ENCODE measurements at regions not wholly inside any gene's neighbourhood (a gene's known extent, or its start where the extent isn't known, plus 50 kb on each side); places are given as distances from the start of the nearest gene placed in this dataset.

- ChIA-PET POLR2A (no interaction called here), CTCF (no interaction called here)
- no peak overlapping the region for H3K27ac ChIP-seq (ENCODE audit: low read length)
- H3K36me3 ChIP-seq (ENCODE audit: control insufficient read depth in 2 of 2, extremely low read depth in 1 of 2, insufficient read depth in 1 of 2, low read length in 1 of 2) = no peaks in the 10 kb centered on the region
- peaks cover 5 to 8% (median 6%) of the 10 kb centered on the region in 3 donors for H3K9me3 Mint-ChIP-seq
- peaks cover 8 to 49% of the 10 kb centered on the region in 2 experiments for H3K4me1 ChIP-seq (ENCODE audit: control insufficient read depth in 1 of 2, extremely low read depth in 1 of 2, insufficient read depth in 2 of 2, low read length in 2 of 2)
- peak; percentile 31 to 70 (median 44) for ATAC-seq (replicated peaks in 1 of 4)
- no peak overlapping the region for H3K4me3 ChIP-seq (ENCODE audit: control insufficient read depth in 1 of 2, extremely low read depth in 1 of 2, low read length in 1 of 2)
- peak overlapping the region in 1 of 3 donors; percentile 50 for H3K4me3 Mint-ChIP-seq
- H3K27me3 ChIP-seq (replicated peaks in 1 of 2; ENCODE audit: control insufficient read depth in 2 of 2, extremely low read depth in 1 of 2, insufficient read depth in 2 of 2, low read length in 1 of 2) = no peaks in the 10 kb centered on the region
- DNase-seq = peak in 2 of 35 experiments; percentile 1 to 34
- no peaks in the 10 kb centered on the region for H3K9me3 ChIP-seq
- H3K36me3 Mint-ChIP-seq = no peaks in the 10 kb centered on the region
- 22% methylated on average over 1 of the region's 9 CpGs for WGBS (ENCODE audit: insufficient coverage)
- H3K4me1 Mint-ChIP-seq = peaks cover 8 to 35% (median 31%) of the 10 kb centered on the region in 3 donors
- peak overlapping the region; percentile 23 to 50 for H3K27ac Mint-ChIP-seq
- peaks cover 0 to 3% of the 10 kb centered on the region in 2 donors for H3K27me3 Mint-ChIP-seq
Measured at GRCh38 chr6:22025468-22026163, 271.2 kb downstream of the PRL start.

- ChIA-PET CTCF (no interaction called here), POLR2A (no interaction called here)
- ATAC-seq (replicated peaks in 1 of 4) (peak in 1 of 4 experiments; percentile 31), DNase-seq (no peak)
- Mint-ChIP-seq H3K36me3 (no peaks in the 10 kb centered on the region), H3K4me3 (peak overlapping the region in 1 of 3 donors; percentile 50), H3K9me3 (peaks cover 5 to 8% (median 6%) of the 10 kb centered on the region in 3 donors), H3K27me3 (peaks cover 0 to 3% of the 10 kb centered on the region in 2 donors), H3K4me1 (peaks cover 8 to 35% (median 31%) of the 10 kb centered on the region in 3 donors), H3K27ac (peak overlapping the region; percentile 4 to 23)
- Histone ChIP-seq H3K4me3 (ENCODE audit: control insufficient read depth in 1 of 2, extremely low read depth in 1 of 2, low read length in 1 of 2) (no peak overlapping the region), H3K4me1 (ENCODE audit: control insufficient read depth in 1 of 2, extremely low read depth in 1 of 2, insufficient read depth in 2 of 2, low read length in 2 of 2) (peaks cover 8 to 48% of the 10 kb centered on the region in 2 experiments), H3K9me3 (no peaks in the 10 kb centered on the region), H3K36me3 (ENCODE audit: control insufficient read depth in 2 of 2, extremely low read depth in 1 of 2, insufficient read depth in 1 of 2, low read length in 1 of 2) (no peaks in the 10 kb centered on the region), H3K27ac (ENCODE audit: low read length) (no peak overlapping the region), H3K27me3 (replicated peaks in 1 of 2; ENCODE audit: control insufficient read depth in 2 of 2, extremely low read depth in 1 of 2, insufficient read depth in 2 of 2, low read length in 1 of 2) (no peaks in the 10 kb centered on the region)
- no CpG with 5 or more reads among the region's 5 CpGs for WGBS (ENCODE audit: insufficient coverage)
Measured at GRCh38 chr6:22026164-22026678, 270.6 kb downstream of the PRL start.

GRCh38 chr6:22027040-22027725, 269.7 kb downstream of the PRL start:
- Mint-ChIP-seq H3K4me3 (no peak overlapping the region), H3K27me3 (peaks cover 0 to 3% of the 10 kb centered on the region in 2 donors), H3K27ac (no peak overlapping the region), H3K9me3 (peaks cover 2 to 5% (median 5%) of the 10 kb centered on the region in 3 donors), H3K4me1 (peaks cover 8 to 35% (median 31%) of the 10 kb centered on the region in 3 donors), H3K36me3 (no peaks in the 10 kb centered on the region)
- Histone ChIP-seq H3K27me3 (replicated peaks in 1 of 2; ENCODE audit: control insufficient read depth in 2 of 2, extremely low read depth in 1 of 2, insufficient read depth in 2 of 2, low read length in 1 of 2) (no peaks in the 10 kb centered on the region), H3K27ac (ENCODE audit: low read length) (no peak overlapping the region), H3K36me3 (ENCODE audit: control insufficient read depth in 2 of 2, extremely low read depth in 1 of 2, insufficient read depth in 1 of 2, low read length in 1 of 2) (no peaks in the 10 kb centered on the region), H3K4me3 (ENCODE audit: control insufficient read depth in 1 of 2, extremely low read depth in 1 of 2, low read length in 1 of 2) (no peak overlapping the region), H3K9me3 (no peaks in the 10 kb centered on the region), H3K4me1 (ENCODE audit: control insufficient read depth in 1 of 2, extremely low read depth in 1 of 2, insufficient read depth in 2 of 2, low read length in 2 of 2) (peaks cover 8 to 51% of the 10 kb centered on the region in 2 experiments)
- ChIA-PET POLR2A (no interaction called here), CTCF (interaction anchor here in 1 of 2 donors (0.6 kb wide), 1 partner anchor 179 kb away, joined by 8 read pairs; no protein-coding TSS in a partner anchor)
- ATAC-seq (replicated peaks in 1 of 4) = no peak
- WGBS (ENCODE audit: insufficient coverage) = 90% methylated on average over 3 of the region's 8 CpGs
- no peak for DNase-seq

GRCh38 chr6:22028403-22029090, 268.3 kb downstream of the PRL start:
- Histone ChIP-seq H3K4me3 (ENCODE audit: control insufficient read depth in 1 of 2, extremely low read depth in 1 of 2, low read length in 1 of 2) (no peak overlapping the region), H3K36me3 (ENCODE audit: control insufficient read depth in 2 of 2, extremely low read depth in 1 of 2, insufficient read depth in 1 of 2, low read length in 1 of 2) (no peaks in the 10 kb centered on the region), H3K4me1 (ENCODE audit: control insufficient read depth in 1 of 2, extremely low read depth in 1 of 2, insufficient read depth in 2 of 2, low read length in 2 of 2) (peaks cover 8 to 51% of the 10 kb centered on the region in 2 experiments), H3K27me3 (replicated peaks in 1 of 2; ENCODE audit: control insufficient read depth in 2 of 2, extremely low read depth in 1 of 2, insufficient read depth in 2 of 2, low read length in 1 of 2) (no peaks in the 10 kb centered on the region), H3K27ac (ENCODE audit: low read length) (no peak overlapping the region), H3K9me3 (no peaks in the 10 kb centered on the region)
- ATAC-seq (replicated peaks in 1 of 4) = no peak
- peaks cover 0 to 2% (median 0%) of the 10 kb centered on the region in 3 donors for H3K9me3 Mint-ChIP-seq
- peak overlapping the region in 1 of 3 donors; percentile 2 for H3K4me3 Mint-ChIP-seq
- DNase-seq = peak in 2 of 35 experiments; percentile 3 to 11
- ChIA-PET POLR2A (interaction anchor here in 1 of 2 donors (0.5 kb wide), 1 partner anchor 11 kb away, joined by 3 read pairs; no protein-coding TSS in a partner anchor), CTCF (no interaction called here)
- H3K27me3 Mint-ChIP-seq = peaks cover 0 to 3% of the 10 kb centered on the region in 2 donors
- H3K36me3 Mint-ChIP-seq = no peaks in the 10 kb centered on the region
- H3K27ac Mint-ChIP-seq = peak overlapping the region in 1 of 2 donors; percentile 1
- no CpG with 5 or more reads among the region's 7 CpGs for WGBS (ENCODE audit: insufficient coverage)
- H3K4me1 Mint-ChIP-seq = peaks cover 8 to 35% (median 31%) of the 10 kb centered on the region in 3 donors

- 20% methylated on average over 1 of the region's 2 CpGs for WGBS (ENCODE audit: insufficient coverage)
- no peak for ATAC-seq (replicated peaks in 1 of 4)
- DNase-seq = no peak
- H3K4me1 Mint-ChIP-seq = peaks cover 8 to 35% (median 28%) of the 10 kb centered on the region in 3 donors
- Histone ChIP-seq H3K9me3 (no peaks in the 10 kb centered on the region), H3K4me3 (ENCODE audit: control insufficient read depth in 1 of 2, extremely low read depth in 1 of 2, low read length in 1 of 2) (no peak overlapping the region), H3K4me1 (ENCODE audit: control insufficient read depth in 1 of 2, extremely low read depth in 1 of 2, insufficient read depth in 2 of 2, low read length in 2 of 2) (peaks cover 8 to 46% of the 10 kb centered on the region in 2 experiments), H3K27me3 (replicated peaks in 1 of 2; ENCODE audit: control insufficient read depth in 2 of 2, extremely low read depth in 1 of 2, insufficient read depth in 2 of 2, low read length in 1 of 2) (no peaks in the 10 kb centered on the region), H3K36me3 (ENCODE audit: control insufficient read depth in 2 of 2, extremely low read depth in 1 of 2, insufficient read depth in 1 of 2, low read length in 1 of 2) (no peaks in the 10 kb centered on the region), H3K27ac (ENCODE audit: low read length) (no peak overlapping the region)
- H3K36me3 Mint-ChIP-seq = no peaks in the 10 kb centered on the region
- CTCF ChIA-PET = no interaction called here
- H3K27me3 Mint-ChIP-seq = peaks cover 0 to 3% of the 10 kb centered on the region in 2 donors
- POLR2A ChIA-PET = no interaction called here
- peaks cover 0 to 5% (median 0%) of the 10 kb centered on the region in 3 donors for H3K9me3 Mint-ChIP-seq
- H3K4me3 Mint-ChIP-seq = no peak overlapping the region
- H3K27ac Mint-ChIP-seq = peak overlapping the region in 1 of 2 donors; percentile 22
Measured at GRCh38 chr6:22029171-22029570, 267.7 kb downstream of the PRL start.

All from T-cell (primary cell).